ENCODE measurements at regions not wholly inside any gene's neighbourhood (a gene's known extent, or its start where the extent isn't known, plus 50 kb on each side); places are given as distances from the start of the nearest gene placed in this dataset.

DNA sequence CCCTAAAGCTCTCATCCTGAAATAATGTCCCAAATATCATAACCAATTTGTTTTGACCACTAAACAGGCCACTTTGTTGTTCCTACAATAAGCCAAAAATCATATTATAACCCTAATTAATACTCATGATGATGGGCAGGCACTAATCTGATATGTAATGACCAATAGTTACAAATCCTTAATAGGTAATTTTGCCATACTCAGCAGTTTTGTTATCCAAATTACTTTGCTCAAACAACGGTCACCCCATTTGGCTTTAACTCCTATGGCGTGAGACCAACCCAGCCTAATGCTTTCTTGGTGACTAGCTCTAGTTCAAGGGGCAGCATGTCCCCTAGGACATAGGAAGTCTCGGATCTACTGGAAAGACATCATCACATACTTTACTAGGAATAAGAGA, 123.2 kb upstream of the ID4 start:
- TF ChIP-seq, protein P1, sequence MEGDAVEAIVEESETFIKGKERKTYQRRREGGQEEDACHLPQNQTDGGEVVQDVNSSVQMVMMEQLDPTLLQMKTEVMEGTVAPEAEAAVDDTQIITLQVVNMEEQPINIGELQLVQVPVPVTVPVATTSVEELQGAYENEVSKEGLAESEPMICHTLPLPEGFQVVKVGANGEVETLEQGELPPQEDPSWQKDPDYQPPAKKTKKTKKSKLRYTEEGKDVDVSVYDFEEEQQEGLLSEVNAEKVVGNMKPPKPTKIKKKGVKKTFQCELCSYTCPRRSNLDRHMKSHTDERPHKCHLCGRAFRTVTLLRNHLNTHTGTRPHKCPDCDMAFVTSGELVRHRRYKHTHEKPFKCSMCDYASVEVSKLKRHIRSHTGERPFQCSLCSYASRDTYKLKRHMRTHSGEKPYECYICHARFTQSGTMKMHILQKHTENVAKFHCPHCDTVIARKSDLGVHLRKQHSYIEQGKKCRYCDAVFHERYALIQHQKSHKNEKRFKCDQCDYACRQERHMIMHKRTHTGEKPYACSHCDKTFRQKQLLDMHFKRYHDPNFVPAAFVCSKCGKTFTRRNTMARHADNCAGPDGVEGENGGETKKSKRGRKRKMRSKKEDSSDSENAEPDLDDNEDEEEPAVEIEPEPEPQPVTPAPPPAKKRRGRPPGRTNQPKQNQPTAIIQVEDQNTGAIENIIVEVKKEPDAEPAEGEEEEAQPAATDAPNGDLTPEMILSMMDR (IDR thresholded peaks at IDR 0.05; ENCODE audit: insufficient read depth, low read length, missing control alignments), result no peak
- no peak for DNase-seq (ENCODE audit: low read depth, low spot score)
- CTCF ChIA-PET, result no interaction called here
- no peak overlapping the region for H3K4me3 ChIP-seq (ENCODE audit: low read depth, low read length)
- POLR2A ChIA-PET, result no interaction called here

DNA sequence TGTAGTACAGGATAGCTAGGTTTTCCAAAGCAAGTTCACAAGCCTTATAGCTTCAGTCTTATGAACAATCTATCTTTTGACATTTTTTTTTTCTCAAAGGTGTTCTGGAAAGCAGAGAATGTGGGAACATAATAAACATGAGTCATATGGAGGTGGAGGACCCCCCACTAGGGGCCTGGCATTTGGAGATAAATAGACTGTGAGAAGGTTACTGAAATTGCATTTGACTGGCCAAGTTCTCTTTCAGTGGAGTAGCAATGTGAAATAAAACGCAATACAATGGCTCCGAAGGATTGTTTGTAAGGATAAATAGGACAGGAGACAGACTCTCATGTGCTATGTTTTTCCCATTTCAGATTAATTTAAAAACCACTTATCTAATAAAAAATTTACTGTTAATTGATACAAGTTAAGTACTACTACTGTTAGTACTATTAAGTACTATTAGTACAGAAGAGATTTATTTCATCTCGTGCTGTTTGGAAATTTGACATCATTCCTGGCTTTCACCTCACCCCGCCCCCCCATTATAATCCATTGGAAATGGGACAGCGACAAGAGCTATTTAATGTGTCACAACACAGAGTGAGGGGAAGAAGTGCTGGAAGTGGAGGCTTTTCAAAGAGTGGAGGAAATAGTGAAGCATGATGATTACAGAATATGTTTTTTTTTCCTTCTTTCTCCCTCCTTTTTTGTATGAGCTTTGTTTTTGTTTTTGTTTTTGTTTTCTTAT, 122.6 kb upstream of the ID4 start:
- no peak overlapping the region for H3K4me3 ChIP-seq (ENCODE audit: low read depth, low read length)
- ChIA-PET POLR2A (no interaction called here), CTCF (no interaction called here)
- TF ChIP-seq, protein P1 (IDR thresholded peaks at IDR 0.05; ENCODE audit: insufficient read depth, low read length, missing control alignments), result no peak
- no peak for DNase-seq (ENCODE audit: low read depth, low spot score)

DNA sequence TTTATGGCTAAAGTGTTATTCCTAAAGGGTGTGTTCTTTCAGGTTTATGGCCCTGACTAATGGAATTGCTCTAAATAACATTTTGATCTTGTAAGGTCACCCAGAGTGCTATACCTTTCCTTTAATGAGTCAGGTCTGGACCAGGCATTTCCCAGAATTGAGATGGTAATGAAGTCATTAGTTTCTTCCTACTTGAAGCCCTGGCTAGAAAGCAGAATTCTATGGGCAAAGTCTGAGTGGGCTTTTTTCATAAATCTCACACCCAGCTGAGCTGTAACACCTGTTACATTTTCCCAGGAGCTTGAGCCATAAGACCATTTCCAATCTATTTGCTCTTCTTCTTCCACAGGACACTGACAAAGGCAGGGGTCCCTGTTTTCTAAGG, 122.0 kb upstream of the ID4 start:
- ChIA-PET POLR2A (no interaction called here), CTCF (no interaction called here)
- no peak for DNase-seq (ENCODE audit: low read depth, low spot score)
- TF ChIP-seq, protein P1 (IDR thresholded peaks at IDR 0.05; ENCODE audit: insufficient read depth, low read length, missing control alignments), result no peak
- no peak overlapping the region for H3K4me3 ChIP-seq (ENCODE audit: low read depth, low read length)

DNA sequence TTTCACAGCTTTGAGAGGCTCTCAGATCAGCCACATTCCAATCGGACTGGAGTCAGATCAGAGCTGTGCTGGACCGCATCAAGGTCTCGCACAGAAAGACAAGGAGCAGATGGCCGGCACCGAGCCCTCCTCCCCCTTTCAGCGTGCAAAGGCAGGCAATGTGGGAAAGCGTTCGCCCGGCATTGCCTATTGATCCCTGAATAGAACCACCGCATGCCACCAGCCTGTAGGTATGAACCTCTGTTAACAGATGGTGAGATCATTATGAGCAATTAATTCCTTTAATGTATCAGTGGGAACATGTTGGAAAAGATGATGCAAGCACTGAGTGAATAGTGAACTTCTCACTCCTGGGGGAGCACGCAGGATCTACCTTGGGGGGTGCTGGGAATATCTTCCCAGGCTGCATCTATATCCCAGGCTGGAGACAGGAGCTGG, 117.5 kb upstream of the ID4 start:
- TF ChIP-seq, protein P1 (IDR thresholded peaks at IDR 0.05; ENCODE audit: insufficient read depth, low read length, missing control alignments), result no peak
- CTCF ChIA-PET, result interaction anchor here (1.5 kb wide), 1 partner anchor 15 kb away, joined by 4 read pairs; no protein-coding TSS in a partner anchor
- peak overlapping the region; percentile 24 for H3K4me3 ChIP-seq (ENCODE audit: low read depth, low read length)
- POLR2A ChIA-PET, result interaction anchor here (1.1 kb wide), 1 partner anchor 118 kb away, joined by 3 read pairs; the partner anchor contains the start of gene ID4
- DNase-seq (ENCODE audit: low read depth, low spot score), result no peak

DNA sequence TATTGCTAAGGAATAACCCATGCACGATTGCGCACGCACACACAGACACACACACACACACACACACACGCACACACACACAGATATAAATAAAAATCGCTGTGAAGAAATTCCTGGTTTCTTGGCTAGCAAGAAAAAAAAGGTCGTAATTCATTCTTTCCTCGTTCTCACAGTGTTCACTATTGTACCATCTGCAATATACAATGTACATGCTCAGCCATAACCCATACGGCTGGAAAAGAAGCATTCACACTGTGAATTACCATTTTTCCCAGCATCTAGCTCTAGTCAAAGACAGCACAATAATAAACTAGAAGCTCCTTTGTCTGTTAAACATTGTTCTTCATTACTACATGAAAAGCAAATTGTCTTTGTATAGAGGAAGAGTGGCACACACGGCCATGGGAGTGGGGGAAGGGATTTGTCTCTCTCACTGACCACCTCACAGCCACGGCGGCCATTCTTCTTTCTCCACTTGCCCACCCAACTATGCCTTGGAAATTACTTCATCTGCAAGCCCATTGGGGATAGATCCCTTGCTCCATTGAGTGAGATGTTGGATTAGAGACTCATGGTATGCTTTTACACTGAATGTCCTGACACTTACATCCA, 115.3 kb upstream of the ID4 start:
- CTCF ChIA-PET, result no interaction called here
- no peak overlapping the region for H3K4me3 ChIP-seq (ENCODE audit: low read depth, low read length)
- TF ChIP-seq, protein P1 (IDR thresholded peaks at IDR 0.05; ENCODE audit: insufficient read depth, low read length, missing control alignments), result no peak
- POLR2A ChIA-PET, result interaction anchor here (1.9 kb wide), 1 partner anchor 115 kb away, joined by 5 read pairs; the partner anchor contains the start of gene ID4
- DNase-seq (ENCODE audit: low read depth, low spot score), result no peak

DNA sequence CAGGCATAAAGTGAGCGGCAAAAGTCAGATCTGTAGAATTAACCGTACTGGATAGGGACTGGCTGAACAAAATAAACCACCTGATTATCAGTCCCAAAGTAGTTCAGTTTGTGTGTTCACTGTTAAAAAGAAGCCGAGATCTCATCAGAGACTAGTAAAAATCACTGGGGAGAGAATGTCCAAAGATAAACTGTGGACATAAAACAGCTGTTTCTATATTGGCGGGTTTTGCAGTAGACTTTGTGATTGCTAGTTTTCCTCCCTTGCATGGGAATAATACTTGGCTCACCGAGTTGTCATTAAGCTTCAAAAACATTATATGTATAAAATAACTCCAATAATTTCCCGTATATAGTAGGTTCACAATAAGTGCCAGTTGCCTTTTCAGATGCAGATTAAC, 114.2 kb upstream of the ID4 start:
- DNase-seq (ENCODE audit: low read depth, low spot score), result no peak
- TF ChIP-seq, protein P1 (IDR thresholded peaks at IDR 0.05; ENCODE audit: insufficient read depth, low read length, missing control alignments), result no peak
- CTCF ChIA-PET, result no interaction called here
- H3K4me3 ChIP-seq (ENCODE audit: low read depth, low read length), result no peak overlapping the region
- POLR2A ChIA-PET, result interaction anchor here (1.2 kb wide), 1 partner anchor 115 kb away, joined by 5 read pairs; the partner anchor contains the start of gene ID4

Data from AG04449 (cell line).